ENCODE measurements at regions not wholly inside any gene's neighbourhood (a gene's known extent, or its start where the extent isn't known, plus 50 kb on each side); places are given as distances from the start of the nearest gene placed in this dataset.
"Not testable (repeated sequence)": the region's sequence is repeated elsewhere in the genome, so short reads cannot be mapped to it uniquely, and the experiment has no call there.

- no peak for DNase-seq (ENCODE audit: low read depth)
Observed at GRCh38 chr5:12704955-12705354, 800.7 kb upstream of the CTNND2 start.

GRCh38 chr5:12703254-12703653, 799.0 kb upstream of the CTNND2 start:
- no peak overlapping the region for H3K4me3 ChIP-seq (ENCODE audit: low read depth, low read length)
- no peak for DNase-seq (ENCODE audit: low read depth)

More at GRCh38 chr5:12704955-12705354, 800.7 kb upstream of the CTNND2 start:
- no peak overlapping the region for H3K4me3 ChIP-seq (ENCODE audit: low read depth, low read length)

DNA sequence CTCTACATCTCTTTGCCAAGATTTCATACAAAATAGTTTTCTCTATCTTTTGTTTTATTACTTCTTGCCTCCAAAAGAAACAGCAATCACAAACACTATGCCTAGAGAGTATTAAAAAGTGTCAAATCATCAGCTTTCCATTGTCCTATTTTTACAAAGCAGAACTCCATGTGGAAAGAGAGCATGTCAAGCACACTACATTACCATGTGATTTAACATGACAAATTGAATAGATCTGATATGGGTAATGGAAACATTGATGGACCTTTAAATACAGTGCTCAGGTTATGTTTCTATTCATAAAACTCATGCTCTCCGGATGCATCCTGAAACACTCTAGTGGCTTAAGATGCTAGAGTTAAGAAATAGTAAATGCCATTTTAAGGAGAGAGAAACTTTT, 791.4 kb upstream of the CTNND2 start:
- DNase-seq (ENCODE audit: low read depth) = no peak
- H3K4me3 ChIP-seq (ENCODE audit: low read depth, low read length) = no peak overlapping the region

- H3K4me3 ChIP-seq (ENCODE audit: low read depth, low read length) = no peak overlapping the region
- DNase-seq (ENCODE audit: low read depth) = no peak
Observed at GRCh38 chr5:12691330-12691729, 787.1 kb upstream of the CTNND2 start.

DNA sequence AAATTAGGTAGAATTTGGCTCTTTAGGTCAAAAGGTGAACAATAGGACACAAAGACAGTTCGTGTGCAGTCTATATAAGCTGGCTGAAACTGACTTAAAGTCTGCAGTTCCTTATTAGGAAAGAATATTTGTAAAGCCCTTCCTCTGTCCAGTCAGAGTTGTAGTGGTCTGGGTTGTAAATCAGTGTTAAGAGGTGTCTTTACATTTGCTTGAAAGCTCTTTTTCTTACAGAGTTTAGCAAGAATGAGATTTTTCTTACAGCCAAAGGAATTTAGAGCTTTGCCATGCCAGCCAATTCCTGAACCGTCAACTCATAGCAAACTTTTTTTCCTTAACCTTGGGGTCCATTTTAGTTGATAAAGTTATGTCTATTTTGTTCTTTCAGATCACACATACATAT, 786.1 kb upstream of the CTNND2 start:
- no peak overlapping the region for H3K4me3 ChIP-seq (ENCODE audit: low read depth, low read length)
- DNase-seq (ENCODE audit: low read depth) = no peak

DNA sequence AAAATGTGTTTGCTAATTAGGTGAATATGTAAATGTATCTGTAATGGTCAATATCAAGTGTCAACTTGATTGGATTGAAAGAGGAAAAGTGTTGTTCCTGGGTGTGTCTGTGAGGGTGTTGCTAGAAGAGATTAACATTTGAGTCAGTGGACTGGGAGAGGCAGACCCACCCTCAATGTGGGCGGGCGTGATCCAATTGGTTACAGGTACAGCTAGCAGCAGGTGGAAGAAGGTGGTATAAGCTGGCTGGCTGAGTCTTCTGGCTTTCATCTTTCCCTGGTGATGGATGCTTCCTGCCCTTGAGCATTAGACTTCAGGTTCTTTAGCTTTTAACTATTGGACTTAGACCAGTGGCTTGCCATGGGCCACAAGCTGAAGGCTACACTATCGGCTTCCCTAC, 779.0 kb upstream of the CTNND2 start:
- H3K4me3 ChIP-seq (ENCODE audit: low read depth, low read length) = no peak overlapping the region
- DNase-seq (ENCODE audit: low read depth) = no peak

GRCh38 chr5:12679731-12680130, 775.5 kb upstream of the CTNND2 start:
- no peak overlapping the region for H3K4me3 ChIP-seq (ENCODE audit: low read depth, low read length)
- no peak for DNase-seq (ENCODE audit: low read depth)

GRCh38 chr5:12675959-12676358, 771.7 kb upstream of the CTNND2 start:
- no peak for DNase-seq (ENCODE audit: low read depth)
- no peak overlapping the region for H3K4me3 ChIP-seq (ENCODE audit: low read depth, low read length)

DNA sequence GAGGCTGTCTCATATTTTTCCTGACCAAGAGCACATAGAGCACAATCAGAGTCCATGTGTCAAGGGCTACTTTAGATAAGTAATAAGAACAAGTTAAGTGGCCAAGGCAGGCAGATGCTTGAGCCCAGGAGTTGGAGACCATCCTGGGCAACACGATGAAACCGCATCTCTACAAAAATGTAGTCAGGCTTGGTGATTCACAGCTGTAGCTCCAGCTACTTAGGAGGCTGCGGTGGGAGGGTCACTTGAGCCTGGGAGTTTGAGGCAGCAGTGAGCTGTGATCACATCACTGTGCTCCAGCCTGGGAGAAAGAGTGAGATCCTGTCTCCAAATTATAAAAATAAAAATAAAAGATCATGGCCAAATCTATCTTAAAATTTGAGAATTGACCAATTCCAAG, 767.9 kb upstream of the CTNND2 start:
- no peak for DNase-seq (ENCODE audit: low read depth)

DNA sequence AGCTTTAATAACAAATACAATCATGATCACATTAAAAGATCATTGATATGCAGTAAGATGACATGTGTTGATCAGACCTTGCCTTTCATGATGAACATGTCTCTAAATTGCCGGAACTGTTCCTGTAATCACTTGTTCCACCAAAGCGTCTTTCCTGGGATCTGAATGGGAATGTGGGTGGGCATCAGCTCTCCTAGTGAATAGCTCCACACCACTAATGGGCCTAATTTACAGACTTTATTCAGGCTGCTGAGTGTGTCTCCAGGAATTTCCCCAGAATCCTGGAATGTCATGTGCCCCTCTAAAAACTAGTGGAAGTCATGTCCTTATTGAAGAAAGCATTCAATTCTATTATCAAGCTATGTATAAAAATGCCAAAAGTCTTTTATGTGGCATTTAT, 765.1 kb upstream of the CTNND2 start:
- no peak for DNase-seq (ENCODE audit: low read depth)
- H3K4me3 ChIP-seq (ENCODE audit: low read depth, low read length) = no peak overlapping the region

More for the DNA sequence above, 767.9 kb upstream of the CTNND2 start:
- H3K4me3 ChIP-seq (ENCODE audit: low read depth, low read length) = no peak overlapping the region

- no peak overlapping the region for H3K4me3 ChIP-seq (ENCODE audit: low read depth, low read length)
Observed at GRCh38 chr5:12668564-12668963, 764.3 kb upstream of the CTNND2 start.

GRCh38 chr5:12667818-12668217, 763.6 kb upstream of the CTNND2 start:
- not testable (repeated sequence) for DNase-seq (ENCODE audit: low read depth); H3K4me3 ChIP-seq (ENCODE audit: low read depth, low read length)

More at GRCh38 chr5:12668564-12668963, 764.3 kb upstream of the CTNND2 start:
- DNase-seq (ENCODE audit: low read depth) = no peak

- not testable (repeated sequence) for DNase-seq (ENCODE audit: low read depth); H3K4me3 ChIP-seq (ENCODE audit: low read depth, low read length)
Observed at GRCh38 chr5:12665772-12666171, 761.5 kb upstream of the CTNND2 start.

DNA sequence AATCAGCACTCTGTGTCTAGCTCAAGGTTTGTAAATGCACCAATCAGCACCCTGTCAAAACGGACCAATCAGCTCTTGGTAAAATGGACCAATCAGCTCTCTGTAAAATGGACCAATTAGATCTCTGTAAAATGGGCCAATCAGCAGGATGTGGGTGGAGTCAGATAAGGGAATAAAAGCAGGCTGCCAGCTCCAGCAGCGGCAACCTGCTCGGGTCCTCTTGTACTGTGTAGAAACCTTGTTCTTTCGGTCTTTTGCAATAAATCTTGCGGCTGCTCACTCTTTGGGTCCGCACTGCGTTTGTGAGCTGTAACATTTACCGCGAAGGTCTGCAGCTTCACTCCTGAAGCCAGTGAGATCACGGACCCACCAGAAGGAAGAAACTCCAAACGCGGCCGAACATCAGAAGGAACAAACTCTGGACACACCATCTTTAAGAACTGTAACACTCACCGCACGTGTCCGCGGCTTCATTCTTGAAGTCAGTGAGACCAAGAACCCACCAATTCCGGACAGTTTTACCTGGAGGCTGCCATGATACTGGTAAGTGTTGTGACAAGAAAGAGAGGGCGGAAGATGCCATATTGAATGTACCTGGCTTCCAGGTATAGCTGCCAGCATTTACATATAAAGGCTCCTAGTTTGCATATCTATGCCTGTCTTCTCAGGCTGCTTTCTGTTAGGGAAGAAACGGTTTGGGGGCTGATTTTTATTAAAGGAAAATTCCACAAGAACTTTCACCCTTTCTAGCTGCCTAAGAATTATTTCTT, 758.5 kb upstream of the CTNND2 start:
- no peak for DNase-seq (ENCODE audit: low read depth)
- no peak overlapping the region for H3K4me3 ChIP-seq (ENCODE audit: low read depth, low read length)

DNA sequence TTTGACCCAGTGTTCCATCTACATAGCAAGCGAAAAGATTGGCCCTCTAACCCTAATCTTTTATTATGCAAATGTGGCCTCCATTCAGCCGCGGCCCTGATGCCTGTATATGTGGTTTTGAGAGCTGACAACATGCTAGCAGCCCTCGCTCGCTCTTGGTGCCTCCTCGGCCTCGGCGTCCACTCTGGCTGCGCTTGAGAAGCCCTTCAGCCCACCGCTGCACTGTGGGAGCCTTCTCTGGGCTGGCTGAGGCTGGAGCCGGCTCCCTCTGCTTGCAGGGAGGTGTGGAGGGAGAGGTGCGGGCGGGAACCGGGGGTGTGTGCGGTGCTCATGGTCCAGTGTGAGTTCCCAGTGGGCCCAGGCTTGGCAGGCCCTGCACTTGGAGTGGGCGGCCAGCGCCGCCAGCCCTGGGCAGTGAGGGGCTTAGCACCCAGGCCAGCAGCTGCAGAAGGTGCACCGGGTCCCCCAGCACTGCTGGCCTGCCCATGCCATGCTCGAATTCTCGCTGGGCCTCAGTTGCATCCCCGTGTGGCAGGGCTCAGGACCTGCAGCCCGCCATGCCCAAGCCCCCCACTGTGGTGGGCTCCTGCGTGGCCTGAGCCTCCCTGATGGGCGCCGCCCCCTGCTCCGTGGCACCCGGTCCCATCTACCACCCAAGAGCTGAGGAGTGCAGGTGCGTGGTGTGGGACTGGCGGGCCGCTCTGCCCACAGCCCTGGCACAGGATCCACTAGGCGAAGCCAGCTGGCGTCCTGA, 757.5 kb upstream of the CTNND2 start:
- no peak overlapping the region for H3K4me3 ChIP-seq (ENCODE audit: low read depth, low read length)

DNA sequence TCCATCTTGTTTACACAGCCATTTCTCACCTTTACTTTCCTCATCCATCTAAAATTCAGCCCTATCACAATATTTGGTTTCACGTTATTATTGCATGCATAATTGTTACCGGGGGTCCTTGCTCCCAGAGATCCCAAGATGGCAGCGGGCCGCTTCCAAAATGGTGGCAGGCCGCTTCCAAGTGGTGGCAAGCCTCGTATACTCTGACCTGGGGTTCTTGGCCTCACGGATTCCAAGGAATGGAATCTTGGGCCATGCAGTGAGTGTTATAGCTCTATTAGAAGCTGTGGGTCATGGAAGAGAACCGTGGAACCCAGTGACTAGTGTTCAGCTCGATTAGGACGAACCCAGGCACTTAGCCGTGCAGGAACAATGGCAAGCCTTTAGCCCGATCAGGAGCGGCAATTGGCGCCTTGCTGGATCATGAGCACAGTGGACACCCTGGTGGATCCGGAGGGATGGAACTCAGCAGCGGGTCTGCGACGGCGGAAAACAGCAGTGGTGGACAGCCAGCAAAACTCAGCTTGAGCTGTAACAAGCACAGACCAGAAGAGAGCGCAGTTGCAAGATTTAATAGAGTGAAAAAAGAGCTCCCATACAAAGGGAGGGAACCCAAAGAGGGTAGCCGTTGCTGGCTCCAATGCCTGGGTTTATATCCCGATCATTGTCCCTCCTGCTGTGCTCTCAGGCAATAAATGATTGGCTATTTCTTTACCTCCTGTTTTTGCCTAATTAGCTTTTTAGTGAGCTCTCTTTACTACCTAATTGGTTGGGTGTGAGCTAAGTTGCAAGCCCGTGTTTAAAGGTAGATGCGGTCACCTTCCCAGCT, 756.2 kb upstream of the CTNND2 start:
- H3K4me3 ChIP-seq (ENCODE audit: low read depth, low read length); DNase-seq (ENCODE audit: low read depth): not testable (repeated sequence)

More for the DNA sequence above, 757.5 kb upstream of the CTNND2 start:
- no peak for DNase-seq (ENCODE audit: low read depth)

DNA sequence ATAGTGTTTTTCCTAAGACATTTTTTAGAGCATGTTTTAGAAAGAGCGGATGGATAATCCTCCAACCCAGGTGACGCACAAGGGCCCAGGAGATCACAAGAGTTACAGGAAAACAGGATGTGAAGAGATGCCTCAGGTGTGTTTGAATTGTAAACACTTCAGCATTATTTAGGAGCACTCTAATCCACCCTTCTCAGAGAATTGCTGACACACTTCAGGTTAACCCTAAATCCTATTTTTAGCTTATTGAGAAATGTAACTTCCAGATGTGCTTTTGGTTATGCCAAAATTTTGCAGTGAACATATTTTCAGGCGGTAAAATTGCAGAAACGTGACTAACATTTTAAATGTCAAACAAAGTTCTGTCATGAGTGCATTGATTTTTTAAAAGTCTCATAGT, 755.4 kb upstream of the CTNND2 start:
- no peak for DNase-seq (ENCODE audit: low read depth)
- no peak overlapping the region for H3K4me3 ChIP-seq (ENCODE audit: low read depth, low read length)

DNA sequence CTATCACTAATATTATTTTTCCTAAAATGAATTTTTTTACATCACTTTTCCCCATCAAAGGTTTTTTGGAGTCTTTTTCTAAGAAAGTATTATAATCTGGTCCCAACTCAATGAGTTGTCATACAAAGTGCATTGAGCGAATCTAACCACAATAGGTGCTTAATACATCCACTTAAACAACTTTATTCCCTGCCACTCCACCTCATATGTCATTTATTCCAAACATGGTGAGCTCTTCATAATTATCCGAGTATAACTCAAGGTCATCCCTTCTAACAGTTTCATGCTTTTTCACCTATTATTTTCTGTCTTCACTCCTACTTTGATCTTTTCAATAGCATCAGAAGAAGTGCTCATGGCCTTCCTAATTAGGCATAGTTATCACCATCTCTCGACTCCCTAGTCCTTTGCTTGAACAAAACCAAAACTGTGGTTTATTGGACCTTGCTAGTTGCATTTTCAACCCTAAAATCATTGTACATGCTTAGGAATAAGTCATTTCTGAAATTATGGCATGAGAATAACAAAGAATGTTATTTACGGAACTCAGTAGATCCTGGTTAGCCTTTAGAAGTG, 754.7 kb upstream of the CTNND2 start:
- H3K4me3 ChIP-seq (ENCODE audit: low read depth, low read length) = no peak overlapping the region
- DNase-seq (ENCODE audit: low read depth) = no peak

DNA sequence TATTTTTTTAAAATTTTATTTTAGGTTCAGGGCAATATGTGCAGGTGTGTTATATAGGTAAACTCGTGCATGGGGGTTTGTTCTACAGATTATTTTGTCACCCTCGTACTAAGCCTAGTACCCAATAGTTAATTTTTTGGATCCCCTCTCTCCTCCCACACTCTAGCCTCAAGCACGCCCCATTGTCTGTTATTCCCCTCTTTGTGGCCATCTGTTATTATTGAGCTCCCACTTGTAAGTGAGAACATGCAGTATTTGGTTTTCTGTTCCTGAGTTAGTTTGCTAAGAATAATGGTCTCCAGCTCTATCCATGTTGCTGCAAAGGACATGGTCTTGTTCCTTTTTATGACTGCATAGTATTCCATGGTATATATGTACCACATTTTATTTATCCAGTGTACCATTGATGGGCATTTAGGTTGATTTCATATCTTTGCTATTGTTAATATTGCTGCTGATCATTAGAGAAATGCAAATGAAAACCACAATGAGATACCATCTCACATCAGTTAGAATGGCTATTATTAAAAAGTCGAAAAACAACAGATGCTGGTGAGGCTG, 753.7 kb upstream of the CTNND2 start:
- not testable (repeated sequence) for H3K4me3 ChIP-seq (ENCODE audit: low read depth, low read length); DNase-seq (ENCODE audit: low read depth)

Data from skeletal muscle cell (primary cell).